WTC11 (cell line): ENCODE measurements at regions not wholly inside any gene's neighbourhood (a gene's known extent, or its start where the extent isn't known, plus 50 kb on each side); places are given as distances from the start of the nearest gene placed in this dataset.

Source experiments
- ATAC-seq: fragments of 200-7000 bp; cut with Tn5 transposase; 2 replicates; pipeline ENCODE4 v1.10.0; 2021; ENCODE audit warnings: mild to moderate bottlenecking, moderate library complexity
- CTCF ChIA-PET: fragments of 300-600 bp; sonication (Branson Sonifier 250); formaldehyde crosslinking; loops from one replicate; lab custom pipeline; 2021; ENCODE audit warnings: antibody characterized with exemption; lab: Charles Lee
- POLR2A ChIA-PET: fragments of 350-600 bp; sonication (Branson Sonifier 250); formaldehyde crosslinking; loops from one replicate; lab custom pipeline; 2021; ENCODE audit warnings: antibody characterized with exemption; lab: Charles Lee
- DNase-seq: peaks from one replicate; pipeline ENCODE4 v3.0.0; 2021; ENCODE audit warnings: low spot score
- H3K27ac Mint-ChIP-seq: 2 replicates; pipeline ENCODE4 v1.8.0; 2021; ENCODE audit warnings: mixed read lengths
- H3K27me3 Mint-ChIP-seq: 2 replicates; pipeline ENCODE4 v1.8.0; 2021; ENCODE audit warnings: low read depth, mild to moderate bottlenecking, moderate library complexity, mixed read lengths
- H3K36me3 Mint-ChIP-seq: 2 replicates; pipeline ENCODE4 v1.8.0; 2021; ENCODE audit warnings: mixed read lengths
- H3K4me1 Mint-ChIP-seq: 2 replicates; pipeline ENCODE4 v1.8.0; 2022; ENCODE audit warnings: mixed read lengths
- H3K4me3 Mint-ChIP-seq: 2 replicates; pipeline ENCODE4 v1.8.0; 2021; ENCODE audit warnings: mild to moderate bottlenecking, moderate library complexity, mixed read lengths
- H3K9me3 Mint-ChIP-seq: 2 replicates; pipeline ENCODE4 v1.8.0; 2021; ENCODE audit warnings: mixed read lengths
- E2F5 ChIP-seq: sonication (generic); formaldehyde crosslinking; IDR thresholded peaks from 2 replicates; pipeline ENCODE4 v1.8.1; 2022; ENCODE audit warnings: mild to moderate bottlenecking, moderate library complexity, missing genetic modification reagents
- FOXP1 ChIP-seq: sonication (generic); formaldehyde crosslinking; IDR thresholded peaks from 2 replicates; pipeline ENCODE4 v1.8.0; 2022; ENCODE audit warnings: missing genetic modification reagents, mild to moderate bottlenecking, moderate library complexity, borderline replicate concordance
- GABPB1 ChIP-seq: sonication (generic); formaldehyde crosslinking; IDR thresholded peaks from 2 replicates; pipeline ENCODE4 v1.8.1; 2023; ENCODE audit warnings: mild to moderate bottlenecking, missing genetic modification reagents
- IRF2 ChIP-seq: sonication (generic); formaldehyde crosslinking; IDR thresholded peaks from 2 replicates; pipeline ENCODE4 v1.8.0; 2022; ENCODE audit warnings: low read depth, missing genetic modification reagents, borderline replicate concordance
- JAZF1 ChIP-seq: fragments of 250-450 bp; sonication (Bioruptor Pico); IDR thresholded peaks from 2 replicates; pipeline ENCODE4 v1.9.0; 2021; ENCODE audit warnings: moderate library complexity, mild to moderate bottlenecking, inconsistent platforms
- MAX ChIP-seq: sonication (generic); formaldehyde crosslinking; IDR thresholded peaks from 2 replicates; pipeline ENCODE4 v1.8.0; 2022; ENCODE audit warnings: mild to moderate bottlenecking, missing genetic modification reagents
- NR3C1 ChIP-seq: sonication (generic); formaldehyde crosslinking; conservative IDR thresholded peaks from 2 replicates; pipeline ENCODE4 v1.8.1; 2023; ENCODE audit warnings: low read depth, mild to moderate bottlenecking, missing genetic modification reagents
- SP1 ChIP-seq: sonication (generic); formaldehyde crosslinking; conservative IDR thresholded peaks from 2 replicates; pipeline ENCODE4 v1.8.1; 2022; ENCODE audit warnings: missing genetic modification reagents
- TEAD4 ChIP-seq: sonication (generic); formaldehyde crosslinking; IDR thresholded peaks from 2 replicates; pipeline ENCODE4 v1.8.0; 2022; ENCODE audit warnings: mild to moderate bottlenecking, missing genetic modification reagents
- ZBTB21 ChIP-seq: sonication (generic); formaldehyde crosslinking; IDR thresholded peaks from 2 replicates; pipeline ENCODE4 v1.8.1; 2023; ENCODE audit warnings: mild to moderate bottlenecking, missing genetic modification reagents, borderline replicate concordance
- ZNF263 ChIP-seq: sonication (generic); formaldehyde crosslinking; IDR thresholded peaks from 2 replicates; pipeline ENCODE4 v1.8.1; 2022; ENCODE audit warnings: low read depth, mild to moderate bottlenecking, moderate library complexity, missing genetic modification reagents
- ZNF512 ChIP-seq: sonication (generic); formaldehyde crosslinking; IDR thresholded peaks from 2 replicates; pipeline ENCODE4 v1.8.1; 2022; ENCODE audit warnings: missing genetic modification reagents, borderline replicate concordance
- ZNF671 ChIP-seq: fragments of 250-450 bp; sonication (Bioruptor Pico); IDR thresholded peaks from 2 replicates; pipeline ENCODE4 v1.8.0; 2021; ENCODE audit warnings: mild to moderate bottlenecking
- TF ChIP-seq, protein P1 (sequence below): sonication (generic); formaldehyde crosslinking; IDR thresholded peaks from 2 replicates; pipeline ENCODE4 v1.8.0; 2022; ENCODE audit warnings: missing genetic modification reagents
- TF ChIP-seq, protein P2 (sequence below): sonication (generic); formaldehyde crosslinking; IDR thresholded peaks from 2 replicates; pipeline ENCODE4 v1.8.0; 2022; ENCODE audit warnings: mild to moderate bottlenecking, missing genetic modification reagents
- TF ChIP-seq, protein P3 (sequence below): sonication (generic); formaldehyde crosslinking; conservative IDR thresholded peaks from 2 replicates; pipeline ENCODE4 v1.8.1; 2023; ENCODE audit warnings: mild to moderate bottlenecking, low read depth, missing genetic modification reagents, moderate library complexity
- TF ChIP-seq, protein P4 (sequence below): sonication (generic); formaldehyde crosslinking; IDR thresholded peaks from 2 replicates; pipeline ENCODE4 v1.8.1; 2022; ENCODE audit warnings: low read depth, mild to moderate bottlenecking, moderate library complexity, missing genetic modification reagents, borderline replicate concordance
- TF ChIP-seq, protein P5 (sequence below): fragments of 250-450 bp; sonication (Bioruptor Pico); IDR thresholded peaks from 2 replicates; pipeline ENCODE4 v1.9.0; 2021; ENCODE audit warnings: mild to moderate bottlenecking
- TF ChIP-seq, protein P6 (sequence below): fragments of 250-450 bp; sonication (Bioruptor Pico); IDR thresholded peaks from 2 replicates; pipeline ENCODE4 v1.9.0; 2021; ENCODE audit warnings: mild to moderate bottlenecking

GRCh38 chr7:4331711-4332110 lies 350.4 kb upstream of the FOXK1 start:
- ATAC-seq (no peak), DNase-seq (no peak)
- no peak overlapping the region for H3K4me3 Mint-ChIP-seq
- peaks cover 26% of the 10 kb centered on the region for H3K9me3 Mint-ChIP-seq
- POLR2A ChIA-PET: no interaction called here
- H3K36me3 Mint-ChIP-seq: no peaks in the 10 kb centered on the region
- no peaks in the 10 kb centered on the region for H3K4me1 Mint-ChIP-seq
- CTCF ChIA-PET: no interaction called here
- TF ChIP-seq ZNF512 (CRISPR knock-in tag) (no peak), ZBTB21 (CRISPR knock-in tag) (no peak), SP1 (CRISPR knock-in tag) (no peak), ZNF671 (no peak), NR3C1 (no peak), GABPB1 (CRISPR knock-in tag) (no peak), IRF2 (no peak), E2F5 (CRISPR knock-in tag) (no peak), TEAD4 (CRISPR knock-in tag) (no peak), FOXP1 (CRISPR knock-in tag) (no peak), ZNF263 (CRISPR knock-in tag) (no peak), JAZF1 (CRISPR knock-in tag) (no peak), MAX (CRISPR knock-in tag) (no peak)
- TF ChIP-seq, protein P1, sequence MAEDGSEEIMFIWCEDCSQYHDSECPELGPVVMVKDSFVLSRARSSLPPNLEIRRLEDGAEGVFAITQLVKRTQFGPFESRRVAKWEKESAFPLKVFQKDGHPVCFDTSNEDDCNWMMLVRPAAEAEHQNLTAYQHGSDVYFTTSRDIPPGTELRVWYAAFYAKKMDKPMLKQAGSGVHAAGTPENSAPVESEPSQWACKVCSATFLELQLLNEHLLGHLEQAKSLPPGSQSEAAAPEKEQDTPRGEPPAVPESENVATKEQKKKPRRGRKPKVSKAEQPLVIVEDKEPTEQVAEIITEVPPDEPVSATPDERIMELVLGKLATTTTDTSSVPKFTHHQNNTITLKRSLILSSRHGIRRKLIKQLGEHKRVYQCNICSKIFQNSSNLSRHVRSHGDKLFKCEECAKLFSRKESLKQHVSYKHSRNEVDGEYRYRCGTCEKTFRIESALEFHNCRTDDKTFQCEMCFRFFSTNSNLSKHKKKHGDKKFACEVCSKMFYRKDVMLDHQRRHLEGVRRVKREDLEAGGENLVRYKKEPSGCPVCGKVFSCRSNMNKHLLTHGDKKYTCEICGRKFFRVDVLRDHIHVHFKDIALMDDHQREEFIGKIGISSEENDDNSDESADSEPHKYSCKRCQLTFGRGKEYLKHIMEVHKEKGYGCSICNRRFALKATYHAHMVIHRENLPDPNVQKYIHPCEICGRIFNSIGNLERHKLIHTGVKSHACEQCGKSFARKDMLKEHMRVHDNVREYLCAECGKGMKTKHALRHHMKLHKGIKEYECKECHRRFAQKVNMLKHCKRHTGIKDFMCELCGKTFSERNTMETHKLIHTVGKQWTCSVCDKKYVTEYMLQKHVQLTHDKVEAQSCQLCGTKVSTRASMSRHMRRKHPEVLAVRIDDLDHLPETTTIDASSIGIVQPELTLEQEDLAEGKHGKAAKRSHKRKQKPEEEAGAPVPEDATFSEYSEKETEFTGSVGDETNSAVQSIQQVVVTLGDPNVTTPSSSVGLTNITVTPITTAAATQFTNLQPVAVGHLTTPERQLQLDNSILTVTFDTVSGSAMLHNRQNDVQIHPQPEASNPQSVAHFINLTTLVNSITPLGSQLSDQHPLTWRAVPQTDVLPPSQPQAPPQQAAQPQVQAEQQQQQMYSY (CRISPR knock-in tag): no peak
- TF ChIP-seq, protein P2, sequence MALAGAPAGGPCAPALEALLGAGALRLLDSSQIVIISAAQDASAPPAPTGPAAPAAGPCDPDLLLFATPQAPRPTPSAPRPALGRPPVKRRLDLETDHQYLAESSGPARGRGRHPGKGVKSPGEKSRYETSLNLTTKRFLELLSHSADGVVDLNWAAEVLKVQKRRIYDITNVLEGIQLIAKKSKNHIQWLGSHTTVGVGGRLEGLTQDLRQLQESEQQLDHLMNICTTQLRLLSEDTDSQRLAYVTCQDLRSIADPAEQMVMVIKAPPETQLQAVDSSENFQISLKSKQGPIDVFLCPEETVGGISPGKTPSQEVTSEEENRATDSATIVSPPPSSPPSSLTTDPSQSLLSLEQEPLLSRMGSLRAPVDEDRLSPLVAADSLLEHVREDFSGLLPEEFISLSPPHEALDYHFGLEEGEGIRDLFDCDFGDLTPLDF (CRISPR knock-in tag): no peak
- TF ChIP-seq, protein P3, sequence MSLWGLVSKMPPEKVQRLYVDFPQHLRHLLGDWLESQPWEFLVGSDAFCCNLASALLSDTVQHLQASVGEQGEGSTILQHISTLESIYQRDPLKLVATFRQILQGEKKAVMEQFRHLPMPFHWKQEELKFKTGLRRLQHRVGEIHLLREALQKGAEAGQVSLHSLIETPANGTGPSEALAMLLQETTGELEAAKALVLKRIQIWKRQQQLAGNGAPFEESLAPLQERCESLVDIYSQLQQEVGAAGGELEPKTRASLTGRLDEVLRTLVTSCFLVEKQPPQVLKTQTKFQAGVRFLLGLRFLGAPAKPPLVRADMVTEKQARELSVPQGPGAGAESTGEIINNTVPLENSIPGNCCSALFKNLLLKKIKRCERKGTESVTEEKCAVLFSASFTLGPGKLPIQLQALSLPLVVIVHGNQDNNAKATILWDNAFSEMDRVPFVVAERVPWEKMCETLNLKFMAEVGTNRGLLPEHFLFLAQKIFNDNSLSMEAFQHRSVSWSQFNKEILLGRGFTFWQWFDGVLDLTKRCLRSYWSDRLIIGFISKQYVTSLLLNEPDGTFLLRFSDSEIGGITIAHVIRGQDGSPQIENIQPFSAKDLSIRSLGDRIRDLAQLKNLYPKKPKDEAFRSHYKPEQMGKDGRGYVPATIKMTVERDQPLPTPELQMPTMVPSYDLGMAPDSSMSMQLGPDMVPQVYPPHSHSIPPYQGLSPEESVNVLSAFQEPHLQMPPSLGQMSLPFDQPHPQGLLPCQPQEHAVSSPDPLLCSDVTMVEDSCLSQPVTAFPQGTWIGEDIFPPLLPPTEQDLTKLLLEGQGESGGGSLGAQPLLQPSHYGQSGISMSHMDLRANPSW (CRISPR knock-in tag): no peak
- TF ChIP-seq, protein P4, sequence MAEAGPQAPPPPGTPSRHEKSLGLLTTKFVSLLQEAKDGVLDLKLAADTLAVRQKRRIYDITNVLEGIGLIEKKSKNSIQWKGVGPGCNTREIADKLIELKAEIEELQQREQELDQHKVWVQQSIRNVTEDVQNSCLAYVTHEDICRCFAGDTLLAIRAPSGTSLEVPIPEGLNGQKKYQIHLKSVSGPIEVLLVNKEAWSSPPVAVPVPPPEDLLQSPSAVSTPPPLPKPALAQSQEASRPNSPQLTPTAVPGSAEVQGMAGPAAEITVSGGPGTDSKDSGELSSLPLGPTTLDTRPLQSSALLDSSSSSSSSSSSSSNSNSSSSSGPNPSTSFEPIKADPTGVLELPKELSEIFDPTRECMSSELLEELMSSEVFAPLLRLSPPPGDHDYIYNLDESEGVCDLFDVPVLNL (CRISPR knock-in tag): no peak
- TF ChIP-seq, protein P5, sequence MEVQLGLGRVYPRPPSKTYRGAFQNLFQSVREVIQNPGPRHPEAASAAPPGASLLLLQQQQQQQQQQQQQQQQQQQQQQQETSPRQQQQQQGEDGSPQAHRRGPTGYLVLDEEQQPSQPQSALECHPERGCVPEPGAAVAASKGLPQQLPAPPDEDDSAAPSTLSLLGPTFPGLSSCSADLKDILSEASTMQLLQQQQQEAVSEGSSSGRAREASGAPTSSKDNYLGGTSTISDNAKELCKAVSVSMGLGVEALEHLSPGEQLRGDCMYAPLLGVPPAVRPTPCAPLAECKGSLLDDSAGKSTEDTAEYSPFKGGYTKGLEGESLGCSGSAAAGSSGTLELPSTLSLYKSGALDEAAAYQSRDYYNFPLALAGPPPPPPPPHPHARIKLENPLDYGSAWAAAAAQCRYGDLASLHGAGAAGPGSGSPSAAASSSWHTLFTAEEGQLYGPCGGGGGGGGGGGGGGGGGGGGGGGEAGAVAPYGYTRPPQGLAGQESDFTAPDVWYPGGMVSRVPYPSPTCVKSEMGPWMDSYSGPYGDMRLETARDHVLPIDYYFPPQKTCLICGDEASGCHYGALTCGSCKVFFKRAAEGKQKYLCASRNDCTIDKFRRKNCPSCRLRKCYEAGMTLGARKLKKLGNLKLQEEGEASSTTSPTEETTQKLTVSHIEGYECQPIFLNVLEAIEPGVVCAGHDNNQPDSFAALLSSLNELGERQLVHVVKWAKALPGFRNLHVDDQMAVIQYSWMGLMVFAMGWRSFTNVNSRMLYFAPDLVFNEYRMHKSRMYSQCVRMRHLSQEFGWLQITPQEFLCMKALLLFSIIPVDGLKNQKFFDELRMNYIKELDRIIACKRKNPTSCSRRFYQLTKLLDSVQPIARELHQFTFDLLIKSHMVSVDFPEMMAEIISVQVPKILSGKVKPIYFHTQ (CRISPR knock-in tag): no peak
- TF ChIP-seq, protein P6, sequence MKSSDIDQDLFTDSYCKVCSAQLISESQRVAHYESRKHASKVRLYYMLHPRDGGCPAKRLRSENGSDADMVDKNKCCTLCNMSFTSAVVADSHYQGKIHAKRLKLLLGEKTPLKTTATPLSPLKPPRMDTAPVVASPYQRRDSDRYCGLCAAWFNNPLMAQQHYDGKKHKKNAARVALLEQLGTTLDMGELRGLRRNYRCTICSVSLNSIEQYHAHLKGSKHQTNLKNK: no peak
- H3K27ac Mint-ChIP-seq: no peak overlapping the region
- H3K27me3 Mint-ChIP-seq: peaks cover 2% of the 10 kb centered on the region; the same call in 1 of the 2 replicates
